ENCODE measurements at regions not wholly inside any gene's neighbourhood (a gene's known extent, or its start where the extent isn't known, plus 50 kb on each side); places are given as distances from the start of the nearest gene placed in this dataset.

DNA sequence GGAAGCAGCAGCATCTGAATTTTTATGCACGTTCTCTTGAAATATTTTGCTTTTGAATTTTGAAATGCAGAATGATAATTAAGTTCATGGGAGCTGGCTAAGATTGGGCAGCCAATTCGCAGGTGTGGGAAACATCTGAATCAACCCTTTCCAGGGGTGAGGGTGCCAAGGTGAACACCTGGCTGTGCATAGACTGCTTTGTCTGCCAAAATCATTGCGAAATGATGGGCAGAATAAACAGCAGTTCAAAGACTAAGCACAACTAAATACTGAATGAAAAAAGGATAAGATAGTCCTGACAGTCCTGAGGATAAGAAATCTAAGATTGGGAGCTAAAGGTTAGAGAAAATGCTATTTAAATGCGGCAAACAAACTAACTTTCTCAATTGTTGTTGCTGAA lies 813.3 kb upstream of the RAG2 start:
- TF ChIP-seq, protein P1, sequence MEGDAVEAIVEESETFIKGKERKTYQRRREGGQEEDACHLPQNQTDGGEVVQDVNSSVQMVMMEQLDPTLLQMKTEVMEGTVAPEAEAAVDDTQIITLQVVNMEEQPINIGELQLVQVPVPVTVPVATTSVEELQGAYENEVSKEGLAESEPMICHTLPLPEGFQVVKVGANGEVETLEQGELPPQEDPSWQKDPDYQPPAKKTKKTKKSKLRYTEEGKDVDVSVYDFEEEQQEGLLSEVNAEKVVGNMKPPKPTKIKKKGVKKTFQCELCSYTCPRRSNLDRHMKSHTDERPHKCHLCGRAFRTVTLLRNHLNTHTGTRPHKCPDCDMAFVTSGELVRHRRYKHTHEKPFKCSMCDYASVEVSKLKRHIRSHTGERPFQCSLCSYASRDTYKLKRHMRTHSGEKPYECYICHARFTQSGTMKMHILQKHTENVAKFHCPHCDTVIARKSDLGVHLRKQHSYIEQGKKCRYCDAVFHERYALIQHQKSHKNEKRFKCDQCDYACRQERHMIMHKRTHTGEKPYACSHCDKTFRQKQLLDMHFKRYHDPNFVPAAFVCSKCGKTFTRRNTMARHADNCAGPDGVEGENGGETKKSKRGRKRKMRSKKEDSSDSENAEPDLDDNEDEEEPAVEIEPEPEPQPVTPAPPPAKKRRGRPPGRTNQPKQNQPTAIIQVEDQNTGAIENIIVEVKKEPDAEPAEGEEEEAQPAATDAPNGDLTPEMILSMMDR (IDR thresholded peaks at IDR 0.05; ENCODE audit: insufficient read depth, low read depth, low read length): no peak
- TF ChIP-seq EZH2 (IDR thresholded peaks at IDR 0.05; ENCODE audit: insufficient read depth, low read length): no peak
